GM18868 (cell line): ENCODE measurements at regions not wholly inside any gene's neighbourhood (a gene's known extent, or its start where the extent isn't known, plus 50 kb on each side); places are given as distances from the start of the nearest gene placed in this dataset.
"Not testable (repeated sequence)": the region's sequence is repeated elsewhere in the genome, so short reads cannot be mapped to it uniquely, and the experiment has no call there.

Experiments used
- ATAC-seq: cut with Tn5 transposase; IDR thresholded peaks from one replicate; pipeline ENCODE4 v1.9.1; 2021; ENCODE audit warnings: mild to moderate bottlenecking, moderate library complexity; ENCODE audit not compliant: unreplicated experiment

DNA sequence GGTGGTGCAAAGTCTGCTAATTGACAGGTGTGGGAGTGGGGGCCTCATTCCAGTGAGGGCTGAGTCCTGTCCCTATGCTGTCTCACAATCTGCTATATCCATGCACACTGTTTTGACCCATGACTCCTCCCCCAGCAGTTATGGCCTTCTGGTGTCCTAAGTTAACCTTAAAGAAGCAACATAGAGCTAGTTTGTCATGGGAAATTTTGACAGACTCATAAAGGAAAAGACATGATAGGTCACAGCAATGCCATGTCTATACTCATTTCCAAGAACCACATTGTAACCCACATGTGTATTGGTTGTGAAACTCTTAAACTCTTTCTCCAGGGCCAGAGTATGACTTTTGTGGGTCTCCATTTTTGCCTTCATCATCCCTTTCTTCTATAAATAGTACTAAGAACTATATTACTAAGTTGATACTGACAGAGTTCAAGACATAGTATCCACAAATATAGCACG lies 78.2 kb upstream of the SLC1A4 start:
- no peak for ATAC-seq

DNA sequence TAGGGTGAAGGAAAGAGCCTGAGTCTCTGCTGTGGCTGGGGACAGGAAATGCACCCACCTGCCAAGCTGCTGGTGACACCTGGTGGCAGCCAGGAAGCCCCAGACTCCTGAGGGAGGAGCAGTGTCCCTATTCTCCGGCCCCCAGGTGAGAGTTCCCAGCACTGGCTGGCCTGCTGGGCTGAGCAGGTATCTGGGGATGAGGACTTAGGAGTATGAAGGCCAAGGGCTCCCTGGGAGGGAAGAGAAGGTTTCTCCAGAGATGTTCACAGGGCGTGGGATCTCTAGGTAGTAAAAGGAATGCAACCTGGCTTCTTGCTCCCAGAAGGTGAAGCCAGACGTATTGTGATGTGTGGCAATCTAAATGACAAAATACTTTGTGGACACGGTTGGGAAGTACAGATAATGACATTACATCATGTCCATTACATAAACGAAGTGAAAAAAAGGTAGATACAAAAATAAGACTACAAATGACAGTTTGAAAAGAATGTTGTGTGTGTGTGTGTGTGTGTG lies 75.8 kb upstream of the SLC1A4 start:
- no peak for ATAC-seq

DNA sequence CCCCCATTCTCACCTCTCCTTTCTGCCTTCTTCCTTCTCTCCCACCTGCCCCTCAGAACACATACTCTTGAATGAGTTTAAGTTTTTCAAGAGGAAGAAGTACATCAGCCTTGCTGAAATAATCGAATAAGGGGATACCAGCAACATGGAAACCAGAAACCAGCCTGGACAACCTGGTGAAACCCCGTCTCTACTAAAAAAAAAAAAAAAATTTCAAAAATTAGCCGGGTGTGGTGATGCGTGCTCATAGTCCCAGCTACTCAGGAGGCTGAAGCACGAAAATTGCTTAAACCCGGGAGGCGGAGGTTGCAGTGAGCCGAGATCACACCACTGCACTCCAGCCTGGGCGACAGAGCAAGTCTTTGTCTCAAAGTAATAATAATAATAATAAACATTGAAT lies 75.0 kb upstream of the SLC1A4 start:
- ATAC-seq = no peak

DNA sequence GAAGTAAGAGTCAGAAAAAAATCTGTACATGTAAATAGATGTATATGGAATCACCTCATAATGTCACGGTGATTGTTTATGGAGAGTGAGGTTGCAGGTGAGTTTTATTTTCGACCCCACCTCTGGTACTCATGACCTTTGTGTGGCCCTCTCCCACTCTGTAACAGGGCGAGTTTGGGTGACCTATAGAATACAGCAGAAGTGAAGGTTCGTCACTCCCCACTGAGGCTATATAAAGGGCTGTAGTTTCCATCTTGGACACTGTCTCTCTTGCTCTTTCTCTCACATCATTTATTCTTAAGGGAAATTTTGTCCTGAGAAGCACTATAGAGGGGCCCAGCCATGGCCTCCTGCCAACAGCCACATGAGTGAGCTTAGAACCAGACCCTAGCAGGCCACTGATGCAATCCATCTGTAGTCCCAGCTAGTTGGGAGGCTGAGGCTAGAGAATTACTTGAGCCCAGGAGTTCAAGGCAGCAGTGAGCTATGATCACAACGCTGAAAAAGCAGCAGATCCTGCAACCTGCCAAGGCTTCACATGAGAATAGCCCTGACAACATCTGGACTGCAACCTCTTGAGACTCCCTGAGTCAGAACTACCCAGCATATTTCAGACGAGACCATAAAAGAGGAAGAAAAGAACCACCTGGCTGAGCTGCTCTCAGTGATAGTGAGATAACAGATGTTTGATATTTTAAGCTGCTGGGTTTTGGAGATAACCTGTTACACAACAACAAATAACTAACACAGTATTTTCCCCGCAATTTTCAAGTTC lies 74.3 kb upstream of the SLC1A4 start:
- ATAC-seq = peak; percentile 67

DNA sequence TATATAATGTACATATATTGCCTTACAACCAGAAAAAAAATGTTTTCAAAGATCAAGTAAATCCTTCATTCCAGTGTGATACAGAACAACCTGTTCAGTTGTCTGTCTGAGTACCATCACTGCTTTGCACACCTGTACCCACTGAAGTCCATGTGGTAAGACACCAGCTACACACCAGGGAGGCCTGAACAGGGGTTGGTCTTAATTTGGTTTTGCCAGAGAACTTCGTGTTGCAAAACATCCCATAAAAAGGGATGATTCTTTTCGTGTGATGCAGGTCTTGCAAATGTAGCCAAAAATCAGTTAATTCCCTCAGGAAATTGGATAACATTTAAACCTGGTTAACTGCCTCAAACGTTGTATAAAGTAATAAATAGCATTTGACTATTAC lies 73.7 kb upstream of the SLC1A4 start:
- peak; percentile 5 for ATAC-seq

DNA sequence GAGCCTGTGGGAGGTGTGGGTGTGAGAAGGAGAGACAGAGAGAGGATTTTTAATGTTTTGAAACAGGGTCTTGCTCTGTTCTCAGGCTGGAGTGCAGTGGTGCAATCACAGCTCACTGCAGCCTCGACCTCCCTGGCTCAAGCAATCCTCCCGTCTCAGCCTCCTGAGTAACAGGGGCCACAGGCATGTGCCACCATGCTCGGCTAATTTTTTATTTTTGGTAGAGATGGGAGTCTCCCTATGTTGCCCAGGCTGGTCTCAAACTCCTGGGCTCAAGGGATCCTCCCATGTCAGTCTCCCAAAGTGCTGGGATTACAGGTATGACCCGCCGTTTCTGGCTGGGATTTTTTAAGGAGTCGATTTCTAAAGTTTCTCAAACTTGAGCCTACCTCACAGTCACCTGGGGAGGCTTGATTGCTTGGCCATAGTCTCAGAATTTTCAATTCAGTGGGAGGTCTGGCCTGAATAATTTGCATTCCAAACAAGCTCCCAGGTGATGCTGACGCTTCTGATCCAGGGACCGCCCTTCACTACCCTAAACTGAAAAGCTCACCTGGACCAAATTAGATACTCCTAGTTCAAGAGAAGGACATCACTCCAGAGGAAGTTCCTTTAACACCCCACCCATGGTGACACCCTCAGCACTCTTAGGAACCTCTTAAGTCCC lies 70.8 kb upstream of the SLC1A4 start:
- no peak for ATAC-seq

DNA sequence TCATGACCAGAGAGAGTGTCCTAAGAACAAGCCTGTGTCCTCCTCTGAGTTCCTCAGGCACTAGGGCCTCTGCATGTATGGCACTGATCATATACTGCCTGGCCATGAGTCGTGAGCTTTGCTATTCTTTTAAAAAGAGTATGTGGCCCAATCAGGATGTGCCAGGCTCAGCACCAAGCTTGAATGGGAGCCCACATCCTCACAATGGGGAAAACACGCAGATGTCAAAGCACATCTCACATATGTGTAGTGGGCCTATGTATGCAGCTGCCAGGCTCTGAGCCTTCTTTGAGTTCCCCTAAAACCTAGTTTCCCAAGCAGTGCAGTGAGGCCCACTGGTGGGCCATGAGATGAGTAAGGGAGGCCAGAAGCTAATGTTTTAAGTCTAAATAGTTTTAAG lies 69.9 kb upstream of the SLC1A4 start:
- no peak for ATAC-seq

DNA sequence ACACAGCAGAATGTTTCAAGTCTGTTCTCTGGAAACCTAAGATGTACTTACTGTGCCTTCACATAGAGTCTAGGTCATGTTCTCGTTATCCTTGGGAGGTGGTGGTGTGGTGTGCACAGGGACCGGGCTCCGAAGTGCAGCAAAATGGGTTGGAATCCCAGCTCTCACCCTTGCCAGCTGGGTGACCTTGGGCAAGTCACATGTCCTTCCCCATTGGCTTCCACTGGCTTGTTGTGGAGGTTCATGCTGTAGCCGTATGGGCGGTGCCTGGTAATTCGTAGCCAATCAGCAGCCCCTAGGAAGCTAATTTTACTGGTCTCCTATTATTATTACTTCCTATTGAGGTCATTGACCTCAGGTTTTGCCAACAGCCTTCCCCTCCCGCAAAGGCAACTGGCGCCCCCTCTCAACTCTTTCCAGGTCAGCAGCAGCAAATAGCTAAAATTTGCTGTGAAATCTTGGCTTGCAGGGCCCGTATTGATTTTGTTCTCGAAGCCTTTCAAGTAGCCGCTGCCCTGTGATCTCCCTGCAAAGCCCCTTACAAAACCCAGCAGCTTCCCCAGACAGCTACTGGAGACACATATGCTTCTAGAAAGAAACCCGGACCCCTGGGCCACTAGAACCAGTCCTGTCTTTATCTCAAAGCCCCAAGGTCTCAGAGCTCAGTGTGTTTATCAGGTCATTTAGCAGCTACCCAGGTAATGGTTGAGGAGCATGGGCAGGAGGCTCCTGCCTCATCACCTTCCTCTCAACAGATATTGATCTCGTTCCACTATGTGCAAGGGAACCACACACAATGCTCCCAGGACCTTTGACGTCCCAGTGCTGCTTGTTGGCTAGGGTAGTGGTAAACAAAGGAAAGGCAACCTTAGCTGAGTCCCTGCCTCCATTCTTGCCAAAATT lies 66.5 kb upstream of the SLC1A4 start:
- ATAC-seq = no peak

DNA sequence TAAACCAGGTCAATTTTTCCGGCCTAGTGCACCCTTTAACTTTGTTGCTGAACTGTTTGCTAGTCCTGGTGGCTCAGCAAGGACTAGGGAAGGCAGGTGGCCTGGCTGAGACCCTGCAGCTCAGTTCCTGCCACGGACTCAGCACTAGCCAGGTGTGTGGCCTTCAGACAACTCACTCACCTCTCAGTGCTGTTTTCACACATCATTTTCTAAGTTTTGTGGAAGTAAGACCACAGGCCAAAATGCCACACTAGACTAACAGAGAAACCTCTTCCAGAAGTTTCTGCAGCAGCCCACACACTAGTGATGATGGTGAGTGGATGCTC lies 65.9 kb upstream of the SLC1A4 start:
- no peak for ATAC-seq

DNA sequence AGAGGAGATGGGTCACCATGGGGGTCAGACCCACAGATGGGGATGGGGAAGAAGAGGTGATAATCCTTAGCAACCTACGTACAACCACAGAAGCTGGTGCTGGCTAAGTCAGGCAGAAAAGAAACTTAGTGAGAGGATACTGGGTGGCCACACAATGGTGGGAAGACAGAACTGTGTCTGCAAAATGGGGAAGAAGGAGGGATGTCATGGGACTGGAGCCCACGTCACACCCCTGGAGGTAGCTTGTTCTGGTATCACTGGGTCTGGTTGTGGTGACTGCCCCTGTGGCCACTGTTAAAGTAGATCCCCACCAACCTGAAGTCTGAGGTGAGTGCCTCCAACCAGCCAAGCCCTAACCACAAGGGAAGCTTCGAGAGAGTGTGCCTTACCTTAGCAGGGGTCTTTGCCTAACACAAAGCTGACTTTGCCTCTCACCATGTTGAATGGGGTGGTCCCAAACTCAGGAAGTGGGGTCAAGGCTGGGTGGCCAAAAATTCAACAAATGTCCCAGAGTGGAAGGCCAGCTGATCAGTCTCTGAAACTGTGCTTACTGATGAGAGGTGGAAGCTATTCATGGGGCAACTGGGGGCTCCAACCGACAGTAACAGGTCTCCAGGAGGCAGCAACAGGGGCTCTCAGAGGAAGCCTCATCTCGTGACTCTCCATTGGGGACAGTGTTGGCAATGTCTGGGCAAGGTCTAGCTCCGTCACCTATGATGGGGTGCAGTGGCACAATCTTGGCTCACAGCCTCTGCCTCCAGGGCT lies 64.8 kb upstream of the SLC1A4 start:
- no peak for ATAC-seq

DNA sequence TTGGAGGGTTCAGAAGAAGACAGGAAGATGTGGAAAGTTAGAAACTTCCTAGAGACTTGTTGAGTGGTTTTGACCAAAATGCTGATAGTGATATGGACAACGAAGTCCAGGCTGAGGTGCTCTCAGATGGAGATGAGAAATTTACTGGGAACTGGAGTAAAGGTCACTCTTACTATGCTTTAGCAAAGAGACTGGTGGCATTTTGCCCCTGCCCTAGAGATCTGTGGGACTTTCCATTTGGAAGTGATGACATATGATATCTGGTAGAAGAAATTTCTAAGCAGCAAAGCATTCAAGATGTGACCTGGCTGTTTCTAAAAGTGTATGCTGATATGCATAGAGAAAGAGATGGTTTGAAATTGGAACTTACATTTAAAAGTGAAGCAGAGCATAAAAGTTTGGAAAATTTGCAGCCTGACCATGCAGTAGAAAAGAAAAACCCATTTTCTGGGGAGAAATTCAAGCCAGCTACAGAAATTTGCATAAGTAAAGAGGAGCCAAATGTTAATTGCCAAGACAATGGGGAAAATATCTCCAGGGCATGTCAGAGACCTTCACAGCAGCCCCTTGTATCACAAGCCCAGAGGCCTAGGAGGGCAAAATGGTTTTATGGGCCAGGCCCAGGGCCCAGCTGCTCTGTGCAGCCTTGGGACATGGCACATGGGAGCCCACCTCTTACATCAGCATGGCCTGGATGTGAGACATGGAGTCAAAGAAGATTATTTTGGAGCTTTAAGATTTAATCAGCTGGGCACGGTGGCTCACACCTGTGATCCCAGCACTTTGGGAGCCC lies 63.1 kb upstream of the SLC1A4 start:
- ATAC-seq = not testable (repeated sequence)

DNA sequence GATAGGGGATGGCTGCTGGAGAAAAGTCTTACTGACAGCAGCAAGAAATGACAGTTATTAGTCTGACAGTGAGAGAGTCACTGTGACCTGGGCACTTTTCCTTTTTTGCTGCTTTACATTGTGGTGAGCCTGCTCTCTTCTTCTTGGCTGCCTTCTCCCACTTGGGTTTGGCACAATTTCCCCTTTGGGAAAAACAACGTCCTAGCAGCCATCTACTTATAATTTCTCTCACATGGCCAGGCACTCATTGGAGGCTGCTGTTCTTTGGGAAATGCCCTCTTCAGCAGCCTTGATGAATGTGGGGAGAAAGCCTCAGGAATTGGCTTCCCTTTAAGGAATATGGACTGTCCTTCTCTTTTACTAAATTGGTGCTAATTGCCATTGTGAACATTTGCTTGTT lies 60.4 kb upstream of the SLC1A4 start:
- ATAC-seq = no peak

DNA sequence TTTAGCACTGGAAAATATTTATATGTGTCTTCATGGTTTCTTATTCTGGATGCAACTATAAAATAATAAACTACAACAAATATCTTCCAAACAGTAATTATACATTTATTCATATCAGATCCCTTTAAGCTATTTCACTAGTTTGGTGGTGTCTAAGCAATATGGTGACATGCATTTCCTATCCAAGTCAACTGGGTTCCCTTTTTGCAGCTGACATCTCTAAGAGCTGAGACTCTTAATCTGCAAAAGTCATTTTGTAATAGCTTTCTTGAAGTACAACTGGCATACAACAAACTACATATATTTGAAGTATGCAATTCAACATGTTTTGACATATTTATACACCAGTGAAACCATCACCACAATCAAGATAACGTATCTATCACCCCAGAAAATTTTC lies 59.9 kb upstream of the SLC1A4 start:
- ATAC-seq = no peak

DNA sequence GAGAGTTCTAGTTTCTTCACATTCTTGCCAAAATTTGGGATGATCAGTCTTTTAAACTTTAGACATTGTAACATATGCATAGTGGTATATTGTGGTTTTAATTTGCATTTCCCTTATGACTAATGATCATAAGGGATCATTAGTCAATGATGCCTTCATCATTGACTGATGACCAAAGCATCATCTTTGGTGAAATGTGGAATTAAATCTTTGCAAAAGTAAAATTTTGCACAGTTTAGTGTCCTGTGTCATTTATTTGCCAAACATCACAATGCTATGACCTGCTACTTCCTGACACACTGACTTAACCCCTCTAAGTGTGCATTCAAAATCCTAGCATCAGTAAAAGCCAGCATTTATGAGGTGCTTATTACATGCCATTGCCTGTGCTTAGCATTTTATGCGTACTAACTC lies 58.9 kb upstream of the SLC1A4 start:
- ATAC-seq = no peak

DNA sequence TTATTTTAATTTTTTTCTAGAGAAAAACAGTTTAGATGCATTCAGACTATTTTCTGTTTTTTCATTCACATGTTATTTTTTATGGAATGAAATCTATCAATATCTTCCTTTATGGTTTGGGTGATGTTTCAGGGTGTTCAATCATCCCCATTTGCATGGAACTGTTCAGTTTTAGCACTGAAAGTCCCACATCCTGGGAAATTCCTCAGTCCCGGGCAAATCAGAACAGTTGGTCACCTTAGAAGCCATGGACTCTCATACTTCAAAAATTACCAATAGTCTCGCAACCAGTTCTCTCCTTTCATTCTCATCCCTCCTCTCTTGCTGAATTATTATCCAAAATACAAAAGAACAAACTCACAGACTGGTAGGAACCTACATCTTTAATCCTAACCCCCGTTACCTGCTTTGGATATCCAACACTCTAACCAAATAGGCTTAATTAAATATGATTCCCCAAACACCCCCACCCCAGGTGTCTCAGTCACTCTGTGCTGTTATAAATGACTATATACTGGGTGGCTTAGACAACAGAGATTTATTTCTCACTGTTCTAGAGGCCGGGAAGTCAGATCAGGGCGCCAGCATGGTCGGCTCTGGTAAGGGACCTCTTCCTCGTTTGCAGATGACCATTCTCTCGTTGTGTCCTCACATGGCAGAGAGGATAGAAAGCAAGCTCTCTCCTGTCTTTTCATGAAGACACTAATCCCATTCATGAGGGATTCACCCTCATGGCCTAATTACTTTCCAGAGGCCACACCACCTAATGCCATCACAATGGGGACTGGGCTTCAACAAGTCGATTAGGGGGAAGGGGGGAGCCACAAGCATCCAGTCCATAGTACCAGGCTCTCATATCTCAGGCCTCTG lies 57.7 kb upstream of the SLC1A4 start:
- ATAC-seq = no peak

DNA sequence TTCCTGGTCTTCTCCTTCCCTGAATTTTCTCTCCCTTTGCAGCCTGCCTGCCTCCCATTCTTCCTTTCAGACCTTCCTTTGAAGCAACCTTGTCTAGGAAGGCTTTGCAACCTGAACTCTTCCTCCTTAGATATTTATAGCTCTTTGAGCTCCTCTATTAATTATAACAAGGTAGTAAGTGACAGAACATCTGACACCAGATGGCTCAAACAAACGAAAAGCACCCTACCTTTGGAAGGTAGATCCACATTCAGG lies 57.2 kb upstream of the SLC1A4 start:
- ATAC-seq = no peak

DNA sequence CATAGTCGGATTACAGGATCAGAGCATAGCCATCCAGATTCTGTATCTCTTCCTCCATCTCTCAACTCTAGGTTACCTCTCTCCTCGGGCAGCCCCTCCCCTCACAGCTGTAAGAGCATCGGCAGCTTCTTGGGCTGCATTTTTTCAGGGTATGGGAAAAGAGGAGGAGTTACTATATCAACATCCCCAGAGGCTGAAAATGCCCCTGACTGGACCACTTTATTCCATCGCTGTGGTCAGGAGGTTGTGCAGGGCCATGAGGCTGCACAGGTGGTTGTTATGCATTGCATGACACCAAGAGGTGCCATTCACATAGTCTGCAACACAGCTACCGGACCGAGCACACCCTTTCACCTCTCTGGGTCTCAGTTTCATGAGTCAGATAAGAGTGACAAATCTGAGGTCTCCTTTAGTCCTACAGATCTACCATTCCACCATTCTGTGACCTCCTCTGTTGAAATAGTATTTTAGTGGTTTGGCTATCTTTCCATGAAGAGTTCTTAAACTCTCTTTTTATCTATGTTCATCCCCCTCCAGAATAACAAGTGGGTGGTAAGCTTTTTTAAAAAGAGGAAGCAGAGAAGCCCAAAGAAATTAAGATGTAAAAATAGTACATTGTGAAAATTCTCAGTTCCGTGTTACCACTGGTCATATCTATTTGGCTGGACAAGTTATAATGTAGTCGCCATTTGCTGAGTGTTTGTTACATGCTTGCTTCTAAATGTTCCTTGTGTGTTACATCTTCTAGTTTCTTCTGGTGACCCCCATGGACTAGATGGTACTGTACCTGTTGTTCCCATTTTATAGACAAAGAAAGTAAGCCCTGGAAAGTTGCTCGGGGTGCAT lies 56.6 kb upstream of the SLC1A4 start:
- ATAC-seq = peak; percentile 89

DNA sequence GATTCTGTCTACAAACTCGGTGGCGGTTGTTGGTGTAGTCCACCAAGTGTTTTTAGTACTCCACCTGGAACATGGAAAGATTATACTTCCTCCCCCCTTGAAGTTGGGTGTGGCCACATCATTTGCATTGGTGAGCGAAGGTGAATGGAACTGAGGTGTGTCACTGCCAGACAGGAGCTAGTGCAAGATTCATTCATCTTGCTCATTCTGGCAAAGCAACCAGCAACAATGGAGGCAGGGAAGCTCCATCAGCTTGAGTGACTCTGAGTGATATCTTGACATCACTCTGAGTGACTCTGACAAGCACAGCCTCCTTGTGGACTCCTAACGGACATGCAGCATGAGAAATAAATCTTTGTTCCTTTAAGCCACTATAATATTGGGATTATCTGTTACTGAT lies 54.7 kb upstream of the SLC1A4 start:
- no peak for ATAC-seq
